ENCODE measurements at regions not wholly inside any gene's neighbourhood (a gene's known extent, or its start where the extent isn't known, plus 50 kb on each side); places are given as distances from the start of the nearest gene placed in this dataset.
"Not testable (repeated sequence)": the region's sequence is repeated elsewhere in the genome, so short reads cannot be mapped to it uniquely, and the experiment has no call there.

GRCh38 chr2:111494981-111495315, 374.2 kb downstream of the BCL2L11 start:
- peak; percentile 89 to 90 for ATAC-seq
- intact Hi-C loops (cut with DNase I); DNase-seq: not testable (repeated sequence)

- intact Hi-C loops (cut with DNase I); DNase-seq: not testable (repeated sequence)
- ATAC-seq = peak in 1 of 2 donors; percentile 18
Observed at GRCh38 chr2:111495636-111496035, 374.9 kb downstream of the BCL2L11 start.

GRCh38 chr2:111496176-111496575, 375.5 kb downstream of the BCL2L11 start:
- DNase-seq; intact Hi-C loops (cut with DNase I): not testable (repeated sequence)
- peak in 1 of 2 donors; percentile 13 for ATAC-seq

DNA sequence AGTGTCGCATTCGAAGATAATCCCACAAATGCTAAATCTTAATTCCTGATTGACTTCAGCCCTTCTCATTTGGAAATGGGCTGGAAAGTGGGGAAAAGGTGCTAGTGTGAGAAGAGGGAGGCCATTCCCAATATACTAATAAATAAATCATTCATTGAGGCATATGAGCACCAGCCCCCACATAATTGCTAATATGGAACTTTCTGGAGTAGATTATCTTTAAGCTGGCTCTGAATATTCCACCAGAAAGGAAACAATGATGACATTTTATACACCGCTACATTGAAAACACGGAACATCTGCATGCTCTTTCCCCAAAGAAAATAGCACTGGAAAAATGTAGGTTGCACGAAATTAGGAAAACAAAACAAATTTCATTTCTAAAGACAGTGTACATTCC, 376.1 kb downstream of the BCL2L11 start:
- DNase-seq; intact Hi-C loops (cut with DNase I); ATAC-seq: not testable (repeated sequence)

GRCh38 chr2:111497270-111497669, 376.6 kb downstream of the BCL2L11 start:
- ATAC-seq; DNase-seq; intact Hi-C loops (cut with DNase I): not testable (repeated sequence)

DNA sequence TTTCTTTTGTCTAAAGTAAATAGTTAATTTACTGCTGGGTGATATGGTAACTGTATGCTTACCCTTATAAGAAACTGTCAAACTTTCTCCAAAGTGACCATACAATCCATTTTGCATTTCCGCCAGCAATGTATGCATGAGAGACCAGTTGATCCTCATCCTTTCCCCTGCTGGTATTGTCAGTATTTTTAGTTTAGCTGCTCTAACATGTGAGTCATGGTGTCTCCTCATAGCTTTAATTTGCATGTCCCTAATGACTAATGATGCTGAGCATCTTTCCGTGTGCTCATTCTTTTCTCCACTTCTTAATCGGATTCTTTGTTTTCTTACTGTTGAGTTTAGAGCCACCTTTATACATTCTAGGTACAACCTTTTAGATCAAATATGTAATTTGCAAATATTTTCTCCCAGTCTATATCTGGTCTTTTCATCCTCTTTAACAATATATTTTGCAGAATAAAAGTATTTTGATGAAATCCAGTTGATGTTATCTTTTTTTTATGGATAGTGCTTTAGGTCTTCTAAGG, 379.9 kb downstream of the BCL2L11 start:
- DNase-seq; intact Hi-C loops (cut with DNase I); ATAC-seq: not testable (repeated sequence)

GRCh38 chr2:111503844-111504570, 380.0 kb downstream of the ANAPC1 start:
- DNase-seq; intact Hi-C loops (cut with DNase I): not testable (repeated sequence)
- ATAC-seq = peak in 1 of 2 donors; percentile 79

- intact Hi-C loops (cut with DNase I); ATAC-seq; DNase-seq: not testable (repeated sequence)
Observed at GRCh38 chr2:111504571-111504942, 379.4 kb downstream of the ANAPC1 start.

DNA sequence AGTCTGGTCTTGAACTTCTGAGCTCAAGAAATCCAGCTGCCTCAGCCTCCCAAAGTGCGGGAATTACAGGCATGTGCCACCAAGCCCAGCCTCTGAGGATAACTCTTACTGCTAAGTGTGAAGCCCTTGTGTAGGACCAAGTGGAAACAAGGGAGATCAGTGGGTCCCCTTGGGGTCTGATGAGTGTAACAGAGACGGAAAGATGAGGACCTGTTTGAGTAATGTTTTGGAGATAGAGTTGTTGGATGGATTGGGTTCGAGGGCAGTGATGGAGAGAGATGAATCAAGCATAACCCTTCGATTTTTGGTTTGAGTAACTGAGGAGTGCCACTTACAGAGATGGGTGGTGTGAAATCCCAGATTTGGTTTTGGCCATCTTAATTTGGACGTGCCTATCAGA, 378.7 kb downstream of the ANAPC1 start:
- DNase-seq; ATAC-seq; intact Hi-C loops (cut with DNase I): not testable (repeated sequence)

DNA sequence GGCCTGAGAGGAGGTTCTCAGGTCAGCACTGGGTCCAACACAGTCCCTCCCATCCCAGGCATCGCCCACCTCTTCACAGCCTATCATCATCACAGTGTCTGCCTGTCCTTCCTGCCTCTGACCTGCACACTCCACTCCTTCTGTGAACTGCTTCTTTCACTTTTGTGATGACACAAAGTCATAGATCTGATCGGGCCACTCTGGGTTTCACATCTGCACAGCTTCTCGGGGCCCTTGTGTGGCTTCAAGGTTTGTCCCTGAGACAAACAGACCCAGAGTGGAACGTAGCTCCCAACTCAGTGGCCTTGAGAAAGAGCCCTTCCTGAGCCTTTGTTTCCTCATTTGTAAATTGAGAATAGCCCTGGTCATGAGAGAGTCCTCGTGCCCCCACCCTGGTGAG, 377.1 kb downstream of the ANAPC1 start:
- ATAC-seq; DNase-seq; intact Hi-C loops (cut with DNase I): not testable (repeated sequence)

DNA sequence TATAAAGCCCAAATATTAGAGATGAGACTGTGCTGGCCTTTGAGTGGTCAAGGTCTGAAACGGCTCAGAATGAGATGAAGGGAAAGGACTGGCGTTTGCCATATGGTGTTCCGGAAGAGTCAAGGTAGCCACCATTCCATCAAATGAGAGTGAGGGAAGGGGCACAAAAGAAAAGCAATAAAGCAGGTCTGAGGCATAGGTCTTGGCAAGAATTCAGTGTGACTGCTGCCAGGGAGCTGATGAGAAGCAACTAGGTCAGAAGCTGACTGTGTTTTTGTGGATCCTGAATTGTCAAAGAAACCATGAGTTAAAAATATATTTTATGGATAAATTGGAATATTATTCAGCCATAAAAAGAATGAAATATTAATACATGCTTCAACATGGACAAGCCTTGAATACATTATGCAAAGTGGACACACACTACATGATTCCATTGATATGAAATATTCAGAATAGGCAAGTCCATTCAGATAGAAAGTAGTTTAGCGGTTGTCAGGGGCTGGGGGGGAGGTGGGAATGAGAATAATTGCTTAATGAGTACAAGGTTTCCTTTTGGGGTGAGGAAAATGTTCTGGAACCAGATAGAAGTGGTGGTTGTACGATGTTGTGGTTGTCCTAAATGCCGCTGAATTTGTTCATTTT, 374.6 kb downstream of the ANAPC1 start:
- intact Hi-C loops (cut with DNase I); ATAC-seq; DNase-seq: not testable (repeated sequence)

DNA sequence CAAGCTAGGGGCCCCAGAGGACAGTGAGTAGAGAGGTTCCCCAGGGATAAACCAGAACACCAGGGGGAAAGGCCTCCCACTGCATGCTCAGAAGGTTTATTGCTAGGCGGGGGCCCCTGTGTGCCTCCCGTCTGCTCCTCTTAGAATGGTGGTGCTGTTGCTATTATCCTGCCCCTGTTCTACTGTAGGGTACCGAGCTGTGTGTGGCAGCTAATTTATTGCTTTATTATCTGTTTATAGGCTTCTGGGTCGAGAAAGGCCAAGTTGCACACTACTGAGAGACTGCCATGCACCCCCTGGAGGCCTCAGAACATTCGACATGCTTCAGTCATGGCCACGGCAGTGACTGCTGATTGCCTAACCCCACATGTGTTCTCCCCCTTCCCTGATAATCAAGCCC, 373.6 kb downstream of the ANAPC1 start:
- ATAC-seq; intact Hi-C loops (cut with DNase I); DNase-seq: not testable (repeated sequence)

- DNase-seq; intact Hi-C loops (cut with DNase I); ATAC-seq: not testable (repeated sequence)
Observed at GRCh38 chr2:111511062-111511461, 372.9 kb downstream of the ANAPC1 start.

- peak; percentile 14 to 76 for ATAC-seq
- intact Hi-C loops (cut with DNase I) = not testable (repeated sequence)
Observed at GRCh38 chr2:111512378-111512777, 371.6 kb downstream of the ANAPC1 start.

GRCh38 chr2:111514138-111514537, 369.9 kb downstream of the ANAPC1 start:
- DNase-seq; intact Hi-C loops (cut with DNase I); ATAC-seq: not testable (repeated sequence)

More at GRCh38 chr2:111512378-111512777, 371.6 kb downstream of the ANAPC1 start:
- DNase-seq = not testable (repeated sequence)

- intact Hi-C loops (cut with DNase I); DNase-seq; ATAC-seq: not testable (repeated sequence)
Observed at GRCh38 chr2:111517050-111517720, 366.8 kb downstream of the ANAPC1 start.

DNA sequence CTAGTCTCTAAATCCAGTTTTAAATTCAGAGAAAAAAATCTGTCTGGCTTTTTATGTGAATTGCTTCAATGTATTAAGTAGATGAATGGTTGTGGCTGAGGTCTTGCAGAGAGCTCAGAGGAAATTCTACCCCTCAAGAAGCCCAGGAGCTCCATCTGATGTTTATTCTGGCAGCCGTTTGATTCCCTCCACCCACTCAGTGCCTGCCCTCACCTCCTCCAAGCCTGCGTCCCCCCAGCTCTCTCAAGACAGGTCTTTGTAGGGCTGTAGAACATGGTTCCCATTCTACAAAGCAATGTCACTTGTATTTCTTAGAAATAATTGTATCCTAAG, 366.3 kb downstream of the ANAPC1 start:
- intact Hi-C loops (cut with DNase I); ATAC-seq: not testable (repeated sequence)

GRCh38 chr2:111519071-111519470, 364.9 kb downstream of the ANAPC1 start:
- DNase-seq = no peak
- no peak for ATAC-seq
- intact Hi-C loops (cut with DNase I) = no loop called here

More for the DNA sequence above, 366.3 kb downstream of the ANAPC1 start:
- DNase-seq = not testable (repeated sequence)

DNA sequence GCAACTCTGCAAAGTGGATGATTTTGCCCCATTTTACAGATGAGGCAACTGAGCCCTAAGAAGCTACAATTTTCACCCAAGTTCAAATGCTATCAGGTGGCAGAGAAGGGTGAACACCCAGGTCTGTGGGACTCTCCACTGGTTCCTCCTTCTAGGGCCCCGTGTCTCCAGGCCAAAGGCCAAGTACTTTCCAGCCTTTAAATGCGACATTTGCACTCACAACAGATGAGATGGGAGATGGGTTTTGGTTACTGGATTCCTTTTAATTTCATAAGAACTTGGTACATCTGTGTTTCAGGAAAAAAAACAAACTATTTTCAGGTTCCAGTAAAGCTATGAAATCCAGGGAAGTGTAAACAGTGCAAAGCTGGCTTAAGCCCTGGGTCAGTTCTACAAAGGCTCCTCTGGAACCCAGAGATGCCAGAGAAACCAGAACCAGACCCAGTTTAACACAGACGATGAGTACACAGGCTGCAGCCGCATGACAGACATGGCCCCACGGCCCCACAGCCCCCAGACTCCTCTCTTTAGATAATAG, 361.7 kb downstream of the ANAPC1 start:
- ATAC-seq (peak in 1 of 2 donors; percentile 35), DNase-seq (no peak)
- intact Hi-C loops (cut with DNase I) = no loop called here
